MM.1S (cell line): ENCODE measurements at regions not wholly inside any gene's neighbourhood (a gene's known extent, or its start where the extent isn't known, plus 50 kb on each side); places are given as distances from the start of the nearest gene placed in this dataset.

Experiments
- DNase-seq: peaks from one replicate; pipeline ENCODE4 v3.0.0-alpha.2; 2015
- H2AFZ ChIP-seq: fragments of 300-600 bp; sonication (generic); 2 replicates; pipeline ENCODE4 v1.6.0; 2016; ENCODE audit warnings: antibody characterized with exemption, low read length
- H3F3A ChIP-seq: fragments of 300-600 bp; sonication (generic); 2 replicates; pipeline ENCODE4 v1.6.1; 2016; ENCODE audit warnings: mild to moderate bottlenecking, antibody characterized with exemption, low read length, moderate library complexity, mixed read lengths; ENCODE audit not compliant: insufficient read depth
- H3K27ac ChIP-seq: fragments of 300-600 bp; sonication (generic); 2 replicates; pipeline ENCODE4 v1.5.1; 2016; ENCODE audit warnings: mild to moderate bottlenecking, low read length
- H3K27me3 ChIP-seq: fragments of 300-600 bp; sonication (generic); replicated peaks from 2 replicates; pipeline ENCODE4 v1.6.0; 2016; ENCODE audit warnings: low read length; ENCODE audit not compliant: insufficient read depth
- H3K36me3 ChIP-seq: fragments of 300-600 bp; sonication (generic); replicated peaks from 2 replicates; pipeline ENCODE4 v1.6.1; 2016; ENCODE audit warnings: mild to moderate bottlenecking, low read length, mixed read lengths; ENCODE audit not compliant: insufficient read depth
- H3K4me1 ChIP-seq: fragments of 300-600 bp; sonication (generic); 2 replicates; pipeline ENCODE4 v1.6.1; 2016; ENCODE audit warnings: low read length, mixed read lengths
- H3K4me2 ChIP-seq: fragments of 300-600 bp; sonication (generic); 2 replicates; pipeline ENCODE4 v1.6.0; 2016; ENCODE audit warnings: low read depth, low read length
- H3K4me3 ChIP-seq: fragments of 300-600 bp; sonication (generic); 2 replicates; pipeline ENCODE4 v1.5.1; 2016; ENCODE audit warnings: low read length, mixed read lengths
- H3K79me2 ChIP-seq: fragments of 300-600 bp; sonication (generic); 2 replicates; pipeline ENCODE4 v1.6.1; 2016; ENCODE audit warnings: mixed run types, low read length, mixed read lengths
- H3K9ac ChIP-seq: fragments of 300-600 bp; sonication (generic); 2 replicates; pipeline ENCODE4 v1.6.1; 2016; ENCODE audit warnings: low read length, mixed read lengths
- H3K9me2 ChIP-seq: fragments of 300-600 bp; sonication (generic); replicated peaks from 2 replicates; pipeline ENCODE4 v1.6.1; 2016; ENCODE audit warnings: mild to moderate bottlenecking, low read length, mixed read lengths; ENCODE audit not compliant: insufficient read depth
- H3K9me3 ChIP-seq: fragments of 300-600 bp; sonication (generic); replicated peaks from 2 replicates; pipeline ENCODE4 v1.6.1; 2016; ENCODE audit warnings: mild to moderate bottlenecking, low read length, mixed read lengths; ENCODE audit not compliant: insufficient read depth
- H4K20me1 ChIP-seq: fragments of 300-600 bp; sonication (generic); 2 replicates; pipeline ENCODE4 v1.6.1; 2016; ENCODE audit warnings: mild to moderate bottlenecking, low read length, moderate library complexity, mixed read lengths; ENCODE audit not compliant: insufficient read depth
- EZH2 ChIP-seq: fragments of 300-600 bp; sonication (generic); optimal IDR thresholded peaks from 2 replicates; pipeline ENCODE3; 2017; ENCODE audit warnings: low read depth, mild to moderate bottlenecking, antibody characterized with exemption, low read length, mixed read lengths
- EZH2phosphoT487 ChIP-seq: fragments of 300-600 bp; sonication (generic); IDR thresholded peaks from 2 replicates; pipeline ENCODE4 v1.6.1; 2018; ENCODE audit warnings: antibody characterized with exemption, low read length
- TF ChIP-seq, protein P1 (sequence below): fragments of 300-600 bp; sonication (generic); IDR thresholded peaks from 2 replicates; pipeline ENCODE4 v1.5.1; 2016; ENCODE audit warnings: antibody characterized with exemption, low read length, mixed read lengths

DNA sequence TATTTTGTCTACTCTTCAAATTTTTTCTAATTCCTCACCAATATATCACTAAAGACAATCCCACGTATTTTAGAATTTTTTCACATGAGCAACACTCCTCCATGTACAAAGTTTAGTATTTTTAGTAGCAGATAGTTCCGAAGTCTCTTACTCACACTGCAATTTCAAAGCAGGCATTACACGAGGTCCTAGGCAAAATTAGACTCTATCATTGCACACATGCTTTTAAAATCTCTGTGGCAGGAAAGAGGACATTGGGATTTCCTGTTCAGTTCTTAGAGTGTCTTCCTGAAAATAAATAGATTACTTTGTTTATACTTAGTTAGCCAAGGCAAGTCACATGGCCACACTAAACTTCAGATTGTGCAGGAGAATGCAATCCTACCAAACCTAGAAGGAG lies 847.7 kb downstream of the ROBO2 start:
- H3K4me1 ChIP-seq, result no peaks in the 10 kb centered on the region
- H3K4me3 ChIP-seq, result no peak overlapping the region
- H3K9ac ChIP-seq, result no peak overlapping the region
- H3F3A ChIP-seq, result no peaks in the 10 kb centered on the region
- H3K9me3 ChIP-seq, result no peaks in the 10 kb centered on the region
- no peak overlapping the region for H2AFZ ChIP-seq
- H4K20me1 ChIP-seq, result no peaks in the 10 kb centered on the region
- H3K79me2 ChIP-seq, result no peaks in the 10 kb centered on the region
- H3K9me2 ChIP-seq, result no peaks in the 10 kb centered on the region
- H3K27me3 ChIP-seq, result no peaks in the 10 kb centered on the region
- no peak overlapping the region for H3K27ac ChIP-seq
- H3K4me2 ChIP-seq, result no peak overlapping the region
- TF ChIP-seq EZH2 (no peak), EZH2phosphoT487 (no peak)
- TF ChIP-seq, protein P1, sequence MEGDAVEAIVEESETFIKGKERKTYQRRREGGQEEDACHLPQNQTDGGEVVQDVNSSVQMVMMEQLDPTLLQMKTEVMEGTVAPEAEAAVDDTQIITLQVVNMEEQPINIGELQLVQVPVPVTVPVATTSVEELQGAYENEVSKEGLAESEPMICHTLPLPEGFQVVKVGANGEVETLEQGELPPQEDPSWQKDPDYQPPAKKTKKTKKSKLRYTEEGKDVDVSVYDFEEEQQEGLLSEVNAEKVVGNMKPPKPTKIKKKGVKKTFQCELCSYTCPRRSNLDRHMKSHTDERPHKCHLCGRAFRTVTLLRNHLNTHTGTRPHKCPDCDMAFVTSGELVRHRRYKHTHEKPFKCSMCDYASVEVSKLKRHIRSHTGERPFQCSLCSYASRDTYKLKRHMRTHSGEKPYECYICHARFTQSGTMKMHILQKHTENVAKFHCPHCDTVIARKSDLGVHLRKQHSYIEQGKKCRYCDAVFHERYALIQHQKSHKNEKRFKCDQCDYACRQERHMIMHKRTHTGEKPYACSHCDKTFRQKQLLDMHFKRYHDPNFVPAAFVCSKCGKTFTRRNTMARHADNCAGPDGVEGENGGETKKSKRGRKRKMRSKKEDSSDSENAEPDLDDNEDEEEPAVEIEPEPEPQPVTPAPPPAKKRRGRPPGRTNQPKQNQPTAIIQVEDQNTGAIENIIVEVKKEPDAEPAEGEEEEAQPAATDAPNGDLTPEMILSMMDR, result no peak
- H3K36me3 ChIP-seq, result no peaks in the 10 kb centered on the region
- no peak for DNase-seq

DNA sequence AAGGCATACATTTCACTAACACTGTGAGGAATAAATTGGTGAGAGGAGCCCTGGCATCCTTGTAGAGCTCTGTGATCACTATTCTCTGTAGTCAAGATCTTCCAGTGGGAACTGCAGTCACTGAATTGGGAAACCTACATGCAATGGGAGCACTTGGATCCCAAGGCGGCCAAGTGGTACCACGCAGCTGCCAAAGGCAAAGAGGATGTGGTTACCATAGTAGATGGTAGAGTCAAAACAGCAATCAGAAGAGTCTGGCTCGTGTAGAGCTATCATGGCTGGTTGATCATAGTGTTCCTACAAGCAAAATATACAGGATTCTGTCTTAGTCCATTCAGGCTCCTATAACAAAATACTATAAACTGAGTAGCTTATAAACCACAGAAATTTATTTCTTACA lies 849.7 kb downstream of the ROBO2 start:
- Histone ChIP-seq H3K9me2 (no peaks in the 10 kb centered on the region), H3K79me2 (no peaks in the 10 kb centered on the region), H2AFZ (no peak overlapping the region), H3K4me1 (no peaks in the 10 kb centered on the region), H3K9me3 (no peaks in the 10 kb centered on the region), H3K4me2 (no peak overlapping the region), H4K20me1 (no peaks in the 10 kb centered on the region), H3K9ac (no peak overlapping the region), H3K27ac (no peak overlapping the region), H3F3A (no peaks in the 10 kb centered on the region), H3K36me3 (no peaks in the 10 kb centered on the region), H3K4me3 (no peak overlapping the region), H3K27me3 (no peaks in the 10 kb centered on the region)
- no peak for DNase-seq
- TF ChIP-seq, protein P1, result no peak

DNA sequence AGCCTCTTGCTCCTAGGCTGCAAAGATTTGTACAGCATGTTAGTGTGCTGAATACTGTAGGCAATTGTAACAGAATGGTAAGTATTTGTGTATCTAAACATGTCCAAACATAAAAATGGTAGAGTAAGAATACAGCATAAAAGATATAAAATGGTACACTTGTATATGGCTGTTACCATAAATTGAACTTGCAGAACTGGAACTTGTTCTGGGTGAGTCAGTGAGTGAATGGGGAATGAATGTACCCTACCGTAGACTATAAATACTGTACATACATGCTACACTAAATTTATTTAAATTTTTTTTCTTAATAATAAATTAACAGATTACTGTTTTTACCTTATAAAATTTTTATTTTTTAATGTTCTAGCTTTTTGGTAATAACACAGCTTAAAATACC lies 858.7 kb downstream of the ROBO2 start:
- Histone ChIP-seq H3K36me3 (no peaks in the 10 kb centered on the region), H3K79me2 (no peaks in the 10 kb centered on the region), H3K9ac (no peak overlapping the region), H4K20me1 (no peaks in the 10 kb centered on the region), H3K4me1 (no peaks in the 10 kb centered on the region), H3K4me2 (no peak overlapping the region), H3K27ac (no peak overlapping the region), H3K27me3 (no peaks in the 10 kb centered on the region), H3K9me3 (no peaks in the 10 kb centered on the region), H3K9me2 (no peaks in the 10 kb centered on the region), H3F3A (no peaks in the 10 kb centered on the region), H3K4me3 (no peak overlapping the region), H2AFZ (no peak overlapping the region)
- DNase-seq, result no peak
- TF ChIP-seq EZH2phosphoT487 (no peak), EZH2 (no peak)
- TF ChIP-seq, protein P1, result no peak

GRCh38 chr3:77902675-77903074 lies 862.8 kb downstream of the ROBO2 start:
- no peak overlapping the region for H3K27ac ChIP-seq
- TF ChIP-seq, protein P1, result no peak
- no peak for TF ChIP-seq EZH2
- no peak for TF ChIP-seq EZH2phosphoT487
- no peak overlapping the region for H2AFZ ChIP-seq
- no peaks in the 10 kb centered on the region for H3K4me1 ChIP-seq
- H3K4me2 ChIP-seq, result no peak overlapping the region
- no peaks in the 10 kb centered on the region for H4K20me1 ChIP-seq
- no peaks in the 10 kb centered on the region for H3K27me3 ChIP-seq
- no peaks in the 10 kb centered on the region for H3K79me2 ChIP-seq
- H3K9me3 ChIP-seq, result no peaks in the 10 kb centered on the region
- no peaks in the 10 kb centered on the region for H3K9me2 ChIP-seq
- H3K36me3 ChIP-seq, result no peaks in the 10 kb centered on the region
- no peak overlapping the region for H3K9ac ChIP-seq
- no peak for DNase-seq
- H3F3A ChIP-seq, result no peaks in the 10 kb centered on the region
- H3K4me3 ChIP-seq, result no peak overlapping the region
